B cell (primary cell): ENCODE measurements at regions not wholly inside any gene's neighbourhood (a gene's known extent, or its start where the extent isn't known, plus 50 kb on each side); places are given as distances from the start of the nearest gene placed in this dataset.

Source experiments
- EZH2 ChIP-seq: IDR thresholded peaks from 2 replicates; pipeline ENCODE4 v1.6.1; 2012; ENCODE audit warnings: borderline replicate concordance, low read depth, mild to moderate bottlenecking, moderate library complexity, low read length; ENCODE audit not compliant: insufficient read depth, poor library complexity, severe bottlenecking
- TF ChIP-seq, protein P1 (sequence below): fragments of 200-600 bp; IDR thresholded peaks from one replicate; pipeline ENCODE4 v1.8.0; 2022; ENCODE audit warnings: antibody characterized with exemption, mild to moderate bottlenecking

DNA sequence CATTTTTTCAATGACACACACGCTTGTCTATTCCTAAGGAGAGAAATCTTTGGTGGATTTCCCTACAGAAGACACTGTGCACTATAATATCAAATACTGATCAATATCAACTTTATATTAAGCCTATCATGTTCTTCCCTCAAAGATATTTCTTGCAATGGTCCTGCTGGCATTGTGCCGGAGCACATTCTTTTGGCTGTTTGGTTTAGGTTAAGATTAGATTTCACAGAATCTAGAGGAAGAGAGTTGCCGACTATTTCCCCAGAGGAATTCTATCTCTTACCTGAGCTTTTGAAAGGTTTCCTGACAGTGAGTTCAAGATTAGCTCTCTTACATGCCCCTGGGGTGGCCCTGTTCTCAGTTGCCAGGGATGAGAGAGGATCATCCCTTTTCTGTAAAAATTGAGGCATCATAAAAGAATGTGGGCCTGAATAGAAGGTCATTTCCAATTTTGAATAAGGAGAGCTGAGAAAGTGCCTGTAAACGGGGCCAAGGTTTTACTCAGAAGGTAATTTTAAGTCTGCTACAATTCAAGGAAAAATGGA, 180.6 kb upstream of the ARHGAP20 start:
- TF ChIP-seq EZH2, result no peak
- TF ChIP-seq, protein P1, sequence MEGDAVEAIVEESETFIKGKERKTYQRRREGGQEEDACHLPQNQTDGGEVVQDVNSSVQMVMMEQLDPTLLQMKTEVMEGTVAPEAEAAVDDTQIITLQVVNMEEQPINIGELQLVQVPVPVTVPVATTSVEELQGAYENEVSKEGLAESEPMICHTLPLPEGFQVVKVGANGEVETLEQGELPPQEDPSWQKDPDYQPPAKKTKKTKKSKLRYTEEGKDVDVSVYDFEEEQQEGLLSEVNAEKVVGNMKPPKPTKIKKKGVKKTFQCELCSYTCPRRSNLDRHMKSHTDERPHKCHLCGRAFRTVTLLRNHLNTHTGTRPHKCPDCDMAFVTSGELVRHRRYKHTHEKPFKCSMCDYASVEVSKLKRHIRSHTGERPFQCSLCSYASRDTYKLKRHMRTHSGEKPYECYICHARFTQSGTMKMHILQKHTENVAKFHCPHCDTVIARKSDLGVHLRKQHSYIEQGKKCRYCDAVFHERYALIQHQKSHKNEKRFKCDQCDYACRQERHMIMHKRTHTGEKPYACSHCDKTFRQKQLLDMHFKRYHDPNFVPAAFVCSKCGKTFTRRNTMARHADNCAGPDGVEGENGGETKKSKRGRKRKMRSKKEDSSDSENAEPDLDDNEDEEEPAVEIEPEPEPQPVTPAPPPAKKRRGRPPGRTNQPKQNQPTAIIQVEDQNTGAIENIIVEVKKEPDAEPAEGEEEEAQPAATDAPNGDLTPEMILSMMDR, result no peak
